GM23338 (cell line): ENCODE measurements at regions not wholly inside any gene's neighbourhood (a gene's known extent, or its start where the extent isn't known, plus 50 kb on each side); places are given as distances from the start of the nearest gene placed in this dataset.

ENCODE experiments used
- ATAC-seq: fragments of 200-7000 bp; cut with Tn5 transposase; 3 replicates; pipeline ENCODE4 v1.9.1; 2020
- DNase-seq: peaks from one replicate; pipeline ENCODE4 v3.0.0-alpha.2; 2015; ENCODE audit warnings: low spot score
- H2AFZ ChIP-seq: fragments of 200-600 bp; sonication (generic); 2 replicates; pipeline ENCODE4 v1.8.0; 2016; ENCODE audit warnings: antibody characterized with exemption, mild to moderate bottlenecking, moderate library complexity
- H3F3A ChIP-seq: fragments of 200-600 bp; sonication (generic); replicated peaks from 2 replicates; pipeline ENCODE4 v1.8.0; 2017; ENCODE audit warnings: antibody characterized with exemption, mixed run types, low read depth
- H3K27ac ChIP-seq: fragments of 200-600 bp; sonication (generic); 2 replicates; pipeline ENCODE4 v1.6.1; 2016; ENCODE audit warnings: low read depth
- H3K27me3 ChIP-seq: fragments of 200-600 bp; sonication (generic); 2 replicates; pipeline ENCODE4 v1.8.0; 2016; ENCODE audit warnings: mild to moderate bottlenecking, mixed run types, moderate library complexity; ENCODE audit not compliant: insufficient read depth
- H3K36me3 ChIP-seq: fragments of 200-600 bp; sonication (generic); 2 replicates; pipeline ENCODE4 v1.8.0; 2016; ENCODE audit warnings: mild to moderate bottlenecking; ENCODE audit not compliant: insufficient read depth
- H3K4me1 ChIP-seq: fragments of 200-600 bp; sonication (generic); 2 replicates; pipeline ENCODE4 v1.8.0; 2016; ENCODE audit warnings: mild to moderate bottlenecking, moderate library complexity; ENCODE audit not compliant: insufficient read depth
- H3K4me2 ChIP-seq: fragments of 200-600 bp; sonication (generic); 2 replicates; pipeline ENCODE4 v1.7.1; 2017; ENCODE audit warnings: mixed run types
- H3K4me3 ChIP-seq: fragments of 200-600 bp; sonication (generic); 2 replicates; pipeline ENCODE4 v1.6.1; 2016; ENCODE audit warnings: mixed run types
- H3K79me2 ChIP-seq: fragments of 200-600 bp; sonication (generic); replicated peaks from 2 replicates; pipeline ENCODE4 v1.8.0; 2017; ENCODE audit warnings: mild to moderate bottlenecking; ENCODE audit not compliant: insufficient read depth
- H3K9me2 ChIP-seq: fragments of 200-600 bp; sonication (generic); 2 replicates; pipeline ENCODE4 v1.8.0; 2017; ENCODE audit not compliant: insufficient read depth
- H4K20me1 ChIP-seq: fragments of 200-600 bp; sonication (generic); replicated peaks from 2 replicates; pipeline ENCODE4 v1.8.0; 2017; ENCODE audit warnings: mild to moderate bottlenecking; ENCODE audit not compliant: insufficient read depth
- H3K27ac Mint-ChIP-seq: 2 replicates; pipeline ENCODE4 v1.8.0; 2020; ENCODE audit warnings: inconsistent platforms, mild to moderate bottlenecking, moderate library complexity, mixed read lengths
- H3K27me3 Mint-ChIP-seq: 3 replicates; pipeline ENCODE4 v1.8.0; 2022; ENCODE audit warnings: low read depth, mild to moderate bottlenecking, moderate library complexity, mixed read lengths, inconsistent platforms; ENCODE audit not compliant: insufficient read depth, poor library complexity
- H3K36me3 Mint-ChIP-seq: 3 replicates; pipeline ENCODE4 v1.8.0; 2021; ENCODE audit warnings: low read depth, mild to moderate bottlenecking, inconsistent platforms, moderate library complexity, mixed read lengths
- H3K4me1 Mint-ChIP-seq: 3 replicates; pipeline ENCODE4 v1.8.0; 2020; ENCODE audit warnings: mild to moderate bottlenecking, inconsistent platforms, mixed read lengths
- H3K4me3 Mint-ChIP-seq: 3 replicates; pipeline ENCODE4 v1.8.0; 2021; ENCODE audit warnings: moderate library complexity, mild to moderate bottlenecking, inconsistent platforms, mixed read lengths
- H3K9me3 Mint-ChIP-seq: 3 replicates; pipeline ENCODE4 v1.8.0; 2020; ENCODE audit warnings: moderate library complexity, mild to moderate bottlenecking, inconsistent platforms, mixed read lengths
- CTCF ChIP-seq, 2 experiments: fragments of 200-600 bp in 1 of 2; sonication (generic) in 1 of 2; conservative IDR thresholded peaks; 2 replicates each; pipeline versions ENCODE4 v1.5.1 to v1.6.1; 2016 to 2017; ENCODE audit warnings: antibody characterized with exemption in 2 of 2, low read depth in 2 of 2, mild to moderate bottlenecking in 2 of 2, moderate library complexity in 1 of 2
- ETS1 ChIP-seq: IDR thresholded peaks from 2 replicates; pipeline ENCODE4 v1.6.1; 2016; ENCODE audit warnings: antibody characterized with exemption
- EZH2 ChIP-seq: fragments of 200-600 bp; sonication (generic); IDR thresholded peaks from one replicate; pipeline ENCODE4 v1.8.0; 2017; ENCODE audit warnings: antibody characterized with exemption, mild to moderate bottlenecking, low read depth; ENCODE audit not compliant: unreplicated experiment
- JUNB ChIP-seq: IDR thresholded peaks from one replicate; pipeline ENCODE4 v1.6.1; 2016; ENCODE audit warnings: antibody characterized with exemption; ENCODE audit not compliant: unreplicated experiment
- NANOG ChIP-seq: IDR thresholded peaks from 2 replicates; pipeline ENCODE4 v1.6.1; 2016; ENCODE audit warnings: antibody characterized with exemption, borderline replicate concordance
- POLR2AphosphoS5 ChIP-seq: IDR thresholded peaks from 2 replicates; pipeline ENCODE4 v1.6.1; 2016; ENCODE audit warnings: antibody characterized with exemption, low read depth
- STAT1 ChIP-seq: IDR thresholded peaks from one replicate; pipeline ENCODE4 v1.6.1; 2016; ENCODE audit warnings: antibody characterized with exemption; ENCODE audit not compliant: unreplicated experiment
- ZNF114 ChIP-seq: fragments of 250-450 bp; sonication (Bioruptor Pico); IDR thresholded peaks from 2 replicates; pipeline ENCODE4 v1.5.0; 2020; ENCODE audit warnings: mild to moderate bottlenecking, moderate library complexity
- ZNF462 ChIP-seq: fragments of 250-450 bp; sonication (Bioruptor Pico); IDR thresholded peaks from 2 replicates; pipeline ENCODE4 v1.5.0; 2020; ENCODE audit warnings: mild to moderate bottlenecking, moderate library complexity

- Mint-ChIP-seq H3K36me3 (peaks cover 28% of the 10 kb centered on the region), H3K9me3 (peaks cover 80% of the 10 kb centered on the region), H3K27ac (no peak overlapping the region), H3K4me1 (no peaks in the 10 kb centered on the region), H3K27me3 (peaks cover 6% of the 10 kb centered on the region), H3K4me3 (no peak overlapping the region)
- H3K36me3 ChIP-seq: no peaks in the 10 kb centered on the region
- no peak overlapping the region for H3K27ac ChIP-seq
- DNase-seq (no peak), ATAC-seq (no peak)
- H2AFZ ChIP-seq: no peak overlapping the region
- no peak overlapping the region for H3K4me3 ChIP-seq
- no peaks in the 10 kb centered on the region for H3K9me2 ChIP-seq
- no peaks in the 10 kb centered on the region for H3K27me3 ChIP-seq
- no peaks in the 10 kb centered on the region for H3K79me2 ChIP-seq
- H4K20me1 ChIP-seq: no peaks in the 10 kb centered on the region
- H3K4me1 ChIP-seq: no peaks in the 10 kb centered on the region
- TF ChIP-seq ZNF114 (CRISPR knock-in tag) (no peak), ZNF462 (no peak), EZH2 (no peak), STAT1 (no peak), NANOG (no peak), POLR2AphosphoS5 (no peak), CTCF (conservative IDR thresholded peaks at IDR 0.05; ENCODE audit: low read depth in 2 of 2) (no peak), JUNB (no peak), ETS1 (no peak)
- H3K4me2 ChIP-seq: no peak overlapping the region
- H3F3A ChIP-seq: no peaks in the 10 kb centered on the region
Measured at GRCh38 chr18:77906103-77906892, 656.6 kb downstream of the GALR1 start.
